HCT116 (cell line): ENCODE measurements at regions not wholly inside any gene's neighbourhood (a gene's known extent, or its start where the extent isn't known, plus 50 kb on each side); places are given as distances from the start of the nearest gene placed in this dataset.

ENCODE experiments used
- ATAC-seq: fragments of 200-7000 bp; cut with Tn5 transposase; 2 replicates; pipeline ENCODE4 v1.9.1; 2020; ENCODE audit warnings: mild to moderate bottlenecking, moderate library complexity
- BruUV-seq: library from RNA; stranded (reverse); fragments of 400-500 nt; replicated peaks from 2 replicates; lab custom pipeline; 2021; lab: Mats Ljungman, UMichigan
- CTCF ChIA-PET: fragments of 300-600 bp; sonication (Branson Sonifier 250); formaldehyde crosslinking; loops from one replicate; lab custom pipeline; 2021; ENCODE audit warnings: antibody characterized with exemption; lab: Charles Lee
- POLR2A ChIA-PET: fragments of 300-600, 350-600 bp; sonication (Branson Sonifier 250); formaldehyde crosslinking; loops from one replicate; lab custom pipeline; 2021; ENCODE audit warnings: antibody characterized with exemption; lab: Charles Lee
- RAD21 ChIA-PET, 2 experiments: fragments of 300-600 bp; sonication (Branson Sonifier 250); formaldehyde crosslinking; loops; one replicate each; lab custom pipeline; 2023; ENCODE audit warnings: low total read pairs in 2 of 2; ENCODE audit not compliant: uncharacterized antibody in 2 of 2, unreplicated experiment in 2 of 2, low non-redundant PET in 1 of 2; lab: Charles Lee
- DNase-seq: peaks from one replicate; pipeline ENCODE4 v3.0.0-alpha.2; 2010; ENCODE audit warnings: low read depth, low spot score
- H2AFZ ChIP-seq: fragments of 200-600 bp; shearing (Covaris generic), sonication (generic); 2 replicates; pipeline ENCODE4 v1.6.1; 2017; ENCODE audit warnings: low read depth, mixed run types, mixed read lengths, antibody characterized with exemption, low read length; ENCODE audit not compliant: poor library complexity, severe bottlenecking
- H3K27ac ChIP-seq: 2 replicates; pipeline ENCODE4 v1.5.1; 2012; ENCODE audit warnings: low read depth, low read length
- H3K27me3 ChIP-seq: fragments of 200-600 bp; sonication (generic); 2 replicates; pipeline ENCODE4 v1.6.1; 2016; ENCODE audit warnings: mixed run types, low read length, mixed read lengths; ENCODE audit not compliant: insufficient read depth
- H3K36me3 ChIP-seq, 2 experiments: fragments of 200-500 bp in 1 of 2; fragments of 200-600 bp in 1 of 2; sonication (Bioruptor generic) in 1 of 2; sonication (generic) in 1 of 2; 2 replicates each; pipeline versions ENCODE4 v1.5.1 to v1.6.1; 2014 to 2016; ENCODE audit warnings: low read length in 2 of 2, inconsistent platforms in 1 of 2, mixed read lengths in 1 of 2, mixed run types in 1 of 2; ENCODE audit not compliant: insufficient read depth in 2 of 2, control insufficient read depth in 1 of 2
- H3K4me1 ChIP-seq, 2 experiments: fragments of 200-600 bp in 1 of 2; sonication (generic) in 1 of 2; 2 replicates each; pipeline versions ENCODE4 v1.5.1 to v1.6.1; 2012 to 2017; ENCODE audit warnings: low read length in 2 of 2, inconsistent platforms in 1 of 2, mild to moderate bottlenecking in 1 of 2, mixed read lengths in 1 of 2, mixed run types in 1 of 2, moderate library complexity in 1 of 2; ENCODE audit not compliant: insufficient read depth in 2 of 2, control insufficient read depth in 1 of 2
- H3K4me2 ChIP-seq: fragments of 200-600 bp; sonication (generic); 2 replicates; pipeline ENCODE4 v1.6.1; 2017; ENCODE audit warnings: mixed run types, low read length, mixed read lengths
- H3K4me3 ChIP-seq, 2 experiments: fragments of 200-600 bp in 1 of 2; sonication (generic) in 1 of 2; replicated peaks in 1 of 2; 2 replicates each; pipeline ENCODE4 v1.5.1; 2011 to 2016; ENCODE audit warnings: low read length in 2 of 2, control low read depth in 1 of 2, low read depth in 1 of 2, mild to moderate bottlenecking in 1 of 2, mixed read lengths in 1 of 2, mixed run types in 1 of 2
- H3K79me2 ChIP-seq: fragments of 200-600 bp; sonication (generic); 2 replicates; pipeline ENCODE4 v1.6.1; 2017; ENCODE audit warnings: mild to moderate bottlenecking, mixed run types, low read length, moderate library complexity, mixed read lengths; ENCODE audit not compliant: insufficient read depth
- H3K9ac ChIP-seq: fragments of 200-600 bp; sonication (generic); 2 replicates; pipeline ENCODE4 v1.6.1; 2016; ENCODE audit warnings: low read length, mixed read lengths
- H3K9me2 ChIP-seq: fragments of 200-600 bp; sonication (generic), shearing (Covaris generic); 2 replicates; pipeline ENCODE4 v1.6.1; 2017; ENCODE audit warnings: mixed run types, mild to moderate bottlenecking, moderate library complexity; ENCODE audit not compliant: insufficient read depth
- H3K9me3 ChIP-seq, 2 experiments: fragments of 200-500 bp in 1 of 2; fragments of 200-600 bp in 1 of 2; sonication (Bioruptor generic) in 1 of 2; sonication (generic) in 1 of 2; 2 replicates each; pipeline ENCODE4 v1.6.1; 2014 to 2017; ENCODE audit warnings: low read length in 2 of 2, mixed read lengths in 2 of 2, inconsistent platforms in 1 of 2, low read depth in 1 of 2, mild to moderate bottlenecking in 1 of 2, mixed run types in 1 of 2, moderate library complexity in 1 of 2; ENCODE audit not compliant: control insufficient read depth in 1 of 2, insufficient read depth in 1 of 2
- H4K20me1 ChIP-seq: fragments of 200-600 bp; sonication (generic), shearing (Covaris generic); 2 replicates; pipeline ENCODE4 v1.6.1; 2017; ENCODE audit warnings: mixed run types, mild to moderate bottlenecking, moderate library complexity; ENCODE audit not compliant: insufficient read depth
- ATF3 ChIP-seq: IDR thresholded peaks from 2 replicates; pipeline ENCODE4 v1.6.1; 2012
- CEBPB ChIP-seq: IDR thresholded peaks from 2 replicates; pipeline ENCODE4 v1.6.1; 2012; ENCODE audit warnings: low read depth
- CTCF ChIP-seq, 3 experiments: fragments of 200-600 bp in 1 of 3; sonication (generic) in 1 of 3; IDR thresholded peaks in 2 of 3; conservative IDR thresholded peaks in 1 of 3; 2 replicates each; pipeline ENCODE4 v1.5.1; 2012 to 2017; ENCODE audit warnings: low read depth in 2 of 3, low read length in 2 of 3, antibody characterized with exemption in 1 of 3, borderline replicate concordance in 1 of 3, control low read depth in 1 of 3, mild to moderate bottlenecking in 1 of 3, mixed read lengths in 1 of 3, mixed run types in 1 of 3, moderate library complexity in 1 of 3; ENCODE audit not compliant: insufficient read depth in 1 of 3
- EZH2phosphoT487 ChIP-seq: fragments of 200-600 bp; IDR thresholded peaks from 2 replicates; pipeline ENCODE4 v1.6.1; 2018; ENCODE audit warnings: antibody characterized with exemption, borderline replicate concordance
- JUND ChIP-seq: IDR thresholded peaks from 2 replicates; pipeline ENCODE4 v1.6.1; 2012
- MAX ChIP-seq: IDR thresholded peaks from 2 replicates; pipeline ENCODE4 v1.6.1; 2012
- POLR2A ChIP-seq: IDR thresholded peaks from 2 replicates; pipeline ENCODE4 v1.7.0; 2011; ENCODE audit warnings: borderline replicate concordance; ENCODE audit not compliant: insufficient read depth, insufficient read length; ENCODE audit errors: extremely low read depth
- POLR2AphosphoS5 ChIP-seq: IDR thresholded peaks from 2 replicates; pipeline ENCODE4 v1.6.1; 2011; ENCODE audit warnings: mild to moderate bottlenecking, low read depth, low read length, moderate library complexity
- REST ChIP-seq: IDR thresholded peaks from 2 replicates; pipeline ENCODE4 v1.6.1; 2012; ENCODE audit warnings: low read depth
- SIN3A ChIP-seq: IDR thresholded peaks from 2 replicates; pipeline ENCODE4 v1.6.1; 2012; ENCODE audit warnings: low read depth
- SP1 ChIP-seq: IDR thresholded peaks from 2 replicates; pipeline ENCODE4 v1.6.1; 2012; ENCODE audit warnings: low read depth
- ZBTB33 ChIP-seq: IDR thresholded peaks from 2 replicates; pipeline ENCODE4 v1.6.1; 2011; ENCODE audit warnings: mild to moderate bottlenecking, low read length, moderate library complexity; ENCODE audit not compliant: insufficient replicate concordance; ENCODE audit errors: extremely low read depth
- ZNF274 ChIP-seq: fragments of 200-500 bp; sonication (Bioruptor generic); IDR thresholded peaks from 2 replicates; pipeline ENCODE4 v1.6.1; 2014; ENCODE audit warnings: mild to moderate bottlenecking, low read depth, low read length, inconsistent platforms
- intact Hi-C: fragments of 100-400 bp; cut with micrococcal nuclease; formaldehyde crosslinking; loops from 2 replicates; pipeline ENCODE4 v1.10.0; 2022

- no peak for TF ChIP-seq CTCF (IDR thresholded peaks at IDR 0.05 in 2 of 3, conservative IDR thresholded peaks at IDR 0.05 in 1 of 3; ENCODE audit: borderline replicate concordance in 1 of 3, insufficient read depth in 1 of 3, low read depth in 2 of 3, low read length in 2 of 3)
Observed at GRCh38 chr12:66779466-66779865, 100.6 kb upstream of the GRIP1 start (continued).

GRCh38 chr12:66786531-66787308 lies 107.8 kb upstream of the GRIP1 start:
- H4K20me1 ChIP-seq = no peaks in the 10 kb centered on the region
- no peaks in the 10 kb centered on the region for H3K4me1 ChIP-seq
- H3K9me2 ChIP-seq = no peaks in the 10 kb centered on the region
- H3K36me3 ChIP-seq = no peaks in the 10 kb centered on the region
- H3K4me3 ChIP-seq = no peak overlapping the region
- H3K9ac ChIP-seq = no peak overlapping the region
- no peak overlapping the region for H3K27ac ChIP-seq
- H3K27me3 ChIP-seq = peaks cover 54% of the 10 kb centered on the region
- BruUV-seq = no TSS peak
- ChIA-PET POLR2A (no interaction called here), RAD21 (no interaction called here), CTCF (no interaction called here)
- DNase-seq (no peak), ATAC-seq (no peak)
- no peak overlapping the region for H2AFZ ChIP-seq
- H3K9me3 ChIP-seq = no peaks in the 10 kb centered on the region
- H3K79me2 ChIP-seq = no peaks in the 10 kb centered on the region
- H3K4me2 ChIP-seq = no peak overlapping the region
- intact Hi-C loops = no loop called here
- TF ChIP-seq SP1 (no peak), CEBPB (no peak), ZBTB33 (no peak), EZH2phosphoT487 (no peak), REST (no peak), CTCF (IDR thresholded peaks at IDR 0.05 in 2 of 3, conservative IDR thresholded peaks at IDR 0.05 in 1 of 3; ENCODE audit: borderline replicate concordance in 1 of 3, insufficient read depth in 1 of 3, low read depth in 2 of 3, low read length in 2 of 3) (no peak), SIN3A (no peak), ATF3 (no peak), POLR2AphosphoS5 (no peak), POLR2A (no peak), JUND (no peak), ZNF274 (no peak), MAX (no peak)
